ENCODE measurements at regions not wholly inside any gene's neighbourhood (a gene's known extent, or its start where the extent isn't known, plus 50 kb on each side); places are given as distances from the start of the nearest gene placed in this dataset.

- Histone ChIP-seq H3K9me3 (no peaks in the 10 kb centered on the region), H3K4me1 (no peaks in the 10 kb centered on the region), H3K4me3 (no peak overlapping the region), H3K27ac (no peak overlapping the region), H3K27me3 (no peaks in the 10 kb centered on the region), H3K36me3 (no peaks in the 10 kb centered on the region)
- TF ChIP-seq CTCF (IDR thresholded peaks at IDR 0.05) (no peak), EP300 (IDR thresholded peaks at IDR 0.05) (no peak), POLR2A (IDR thresholded peaks at IDR 0.05) (no peak)
- no peak for DNase-seq (ENCODE audit: low spot score in 2 of 2)
Measured at GRCh38 chr4:124183926-124184325, 528.6 kb downstream of the ANKRD50 start.

- no peaks in the 10 kb centered on the region for H3K27me3 ChIP-seq
- H3K4me1 ChIP-seq, result no peaks in the 10 kb centered on the region
- H3K27ac ChIP-seq, result no peak overlapping the region
- no peak for DNase-seq (ENCODE audit: low spot score in 2 of 2)
- no peak overlapping the region for H3K4me3 ChIP-seq
- WGBS, 2 donors, result 91 to 93% methylated on average over 1 of the region's 1 CpG
- TF ChIP-seq CTCF (IDR thresholded peaks at IDR 0.05) (no peak), POLR2A (IDR thresholded peaks at IDR 0.05) (no peak), EP300 (IDR thresholded peaks at IDR 0.05) (no peak)
- H3K36me3 ChIP-seq, result no peaks in the 10 kb centered on the region
- no peaks in the 10 kb centered on the region for H3K9me3 ChIP-seq
Measured at GRCh38 chr4:124184792-124185191, 527.7 kb downstream of the ANKRD50 start.

GRCh38 chr4:124188595-124188994 is 523.9 kb downstream of the ANKRD50 start:
- H3K4me1 ChIP-seq, result no peaks in the 10 kb centered on the region
- TF ChIP-seq EP300 (IDR thresholded peaks at IDR 0.05), result no peak
- no peak for DNase-seq (ENCODE audit: low spot score in 2 of 2)
- 46 to 50% methylated on average over 2 of the region's 2 CpGs for whole genome bisulfite sequencing, 2 donors
- no peaks in the 10 kb centered on the region for H3K36me3 ChIP-seq
- H3K4me3 ChIP-seq, result no peak overlapping the region
- no peak overlapping the region for H3K27ac ChIP-seq
- H3K27me3 ChIP-seq, result no peaks in the 10 kb centered on the region
- H3K9me3 ChIP-seq, result peaks cover 0 to 19% (median 3%) of the 10 kb centered on the region in 4 donors

DNA sequence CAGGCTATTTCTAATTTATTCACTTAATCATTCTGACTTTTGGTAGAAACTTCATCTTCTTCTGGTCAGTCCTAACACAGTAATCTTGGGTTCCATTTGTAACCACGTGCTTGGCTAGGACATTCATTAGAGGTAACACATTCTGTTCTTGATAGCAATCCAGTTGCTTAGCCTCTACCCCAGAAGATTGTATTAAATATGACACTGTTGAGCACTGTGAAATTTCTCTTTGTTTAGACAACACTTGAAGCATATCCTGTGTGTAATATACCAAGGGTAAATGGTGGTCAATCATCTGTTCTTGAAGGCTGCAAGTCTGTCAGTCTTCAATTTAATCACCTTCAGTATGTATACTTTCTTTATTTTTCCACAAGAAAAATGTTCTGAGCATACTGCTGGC is 523.0 kb downstream of the ANKRD50 start:
- Histone ChIP-seq H3K4me3 (no peak overlapping the region), H3K9me3 (peaks cover 0 to 29% (median 3%) of the 10 kb centered on the region in 4 donors), H3K4me1 (no peaks in the 10 kb centered on the region), H3K27ac (no peak overlapping the region), H3K27me3 (no peaks in the 10 kb centered on the region), H3K36me3 (no peaks in the 10 kb centered on the region)
- WGBS, 2 donors, result 80 to 81% methylated on average over 1 of the region's 1 CpG
- no peak for TF ChIP-seq CTCF (IDR thresholded peaks at IDR 0.05)
- no peak for TF ChIP-seq EP300 (IDR thresholded peaks at IDR 0.05)
- TF ChIP-seq POLR2A (IDR thresholded peaks at IDR 0.05), result no peak
- DNase-seq (ENCODE audit: low spot score in 2 of 2), result no peak

- Histone ChIP-seq H3K4me1 (no peaks in the 10 kb centered on the region), H3K27me3 (no peaks in the 10 kb centered on the region), H3K27ac (no peak overlapping the region), H3K9me3 (peaks cover 0 to 30% (median 3%) of the 10 kb centered on the region in 4 donors), H3K4me3 (no peak overlapping the region), H3K36me3 (no peaks in the 10 kb centered on the region)
- TF ChIP-seq CTCF (IDR thresholded peaks at IDR 0.05) (no peak), POLR2A (IDR thresholded peaks at IDR 0.05) (no peak), EP300 (IDR thresholded peaks at IDR 0.05) (no peak)
- 93 to 95% methylated on average over 1 of the region's 1 CpG for WGBS, 2 donors
- DNase-seq (ENCODE audit: low spot score in 2 of 2), result no peak
Measured at GRCh38 chr4:124191329-124191728, 521.2 kb downstream of the ANKRD50 start.

DNA sequence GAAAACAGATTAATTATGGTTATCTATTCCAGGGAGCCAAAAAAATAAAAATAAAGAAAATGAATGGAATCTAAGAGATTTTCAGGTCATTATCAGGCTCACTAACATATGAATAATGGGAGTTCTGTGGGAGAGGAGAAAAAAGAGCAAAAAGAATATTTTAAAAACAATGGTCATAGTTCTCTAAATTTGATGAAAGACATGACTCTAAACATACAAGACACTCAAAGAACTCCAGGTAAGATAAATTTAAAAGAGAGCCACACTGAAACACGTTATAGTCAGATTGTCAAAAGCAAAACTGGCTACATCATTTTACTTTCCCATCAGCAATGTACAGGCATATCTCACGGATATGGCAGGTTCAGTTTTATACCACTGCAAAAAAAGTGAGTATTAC is 520.0 kb downstream of the ANKRD50 start:
- Histone ChIP-seq H3K9me3 (peaks cover 0 to 30% (median 3%) of the 10 kb centered on the region in 4 donors), H3K4me3 (no peak overlapping the region), H3K27me3 (no peaks in the 10 kb centered on the region), H3K36me3 (no peaks in the 10 kb centered on the region), H3K4me1 (no peaks in the 10 kb centered on the region), H3K27ac (no peak overlapping the region)
- 83 to 85% methylated on average over 2 of the region's 2 CpGs for WGBS, 2 donors
- TF ChIP-seq EP300 (IDR thresholded peaks at IDR 0.05) (no peak), POLR2A (IDR thresholded peaks at IDR 0.05) (no peak), CTCF (IDR thresholded peaks at IDR 0.05) (no peak)
- DNase-seq (ENCODE audit: low spot score in 2 of 2), result no peak
